ENCODE measurements at regions not wholly inside any gene's neighbourhood (a gene's known extent, or its start where the extent isn't known, plus 50 kb on each side); places are given as distances from the start of the nearest gene placed in this dataset.

- no peak for DNase-seq (ENCODE audit: low read depth in 2 of 2)
Observed at GRCh38 chr5:61784341-61784740, 452.3 kb downstream of the ZSWIM6 start.

GRCh38 chr5:61788548-61788947 is 456.5 kb downstream of the ZSWIM6 start:
- DNase-seq (ENCODE audit: low read depth in 2 of 2) = no peak

GRCh38 chr5:61790007-61790406 is 457.9 kb downstream of the ZSWIM6 start:
- DNase-seq (ENCODE audit: low read depth in 2 of 2) = no peak

- DNase-seq (ENCODE audit: low read depth in 2 of 2) = no peak
Observed at GRCh38 chr5:61790678-61791077, 458.6 kb downstream of the ZSWIM6 start.

GRCh38 chr5:61796773-61797172 is 464.7 kb downstream of the ZSWIM6 start:
- DNase-seq (ENCODE audit: low read depth in 2 of 2) = no peak

GRCh38 chr5:61800450-61800849 is 468.4 kb downstream of the ZSWIM6 start:
- DNase-seq (ENCODE audit: low read depth in 2 of 2) = no peak

GRCh38 chr5:61801174-61801573 is 469.1 kb downstream of the ZSWIM6 start:
- no peak for DNase-seq (ENCODE audit: low read depth in 2 of 2)

- no peak for DNase-seq (ENCODE audit: low read depth in 2 of 2)
Observed at GRCh38 chr5:61802456-61802855, 470.4 kb downstream of the ZSWIM6 start.

GRCh38 chr5:61805101-61805500 is 473.0 kb downstream of the ZSWIM6 start:
- DNase-seq (ENCODE audit: low read depth in 2 of 2) = no peak

GRCh38 chr5:61806491-61807020 is 474.5 kb downstream of the ZSWIM6 start:
- no peak for DNase-seq (ENCODE audit: low read depth in 2 of 2)

- no peak for DNase-seq (ENCODE audit: low read depth in 2 of 2)
Observed at GRCh38 chr5:61808091-61808490, 476.0 kb downstream of the ZSWIM6 start.

GRCh38 chr5:61808909-61809308 is 476.9 kb downstream of the ZSWIM6 start:
- no peak for DNase-seq (ENCODE audit: low read depth in 2 of 2)

- no peak for DNase-seq (ENCODE audit: low read depth in 2 of 2)
Observed at GRCh38 chr5:61809651-61810050, 477.6 kb downstream of the ZSWIM6 start.

- DNase-seq (ENCODE audit: low read depth in 2 of 2) = no peak
Observed at GRCh38 chr5:61811052-61811451, 479.0 kb downstream of the ZSWIM6 start.

- DNase-seq (ENCODE audit: low read depth in 2 of 2) = no peak
Observed at GRCh38 chr5:61813361-61813760, 481.3 kb downstream of the ZSWIM6 start.

- no peak for DNase-seq (ENCODE audit: low read depth in 2 of 2)
Observed at GRCh38 chr5:61815339-61815738, 483.3 kb downstream of the ZSWIM6 start.

- no peak for DNase-seq (ENCODE audit: low read depth in 2 of 2)
Observed at GRCh38 chr5:61816146-61816545, 484.1 kb downstream of the ZSWIM6 start.

GRCh38 chr5:61816585-61817450 is 484.8 kb downstream of the ZSWIM6 start:
- DNase-seq (ENCODE audit: low read depth in 2 of 2) = no peak

- no peak for DNase-seq (ENCODE audit: low read depth in 2 of 2)
Observed at GRCh38 chr5:61817472-61818326, 485.6 kb downstream of the ZSWIM6 start.

GRCh38 chr5:61820836-61821235 is 485.2 kb upstream of the KIF2A start:
- DNase-seq (ENCODE audit: low read depth in 2 of 2) = no peak

GRCh38 chr5:61821561-61821960 is 484.4 kb upstream of the KIF2A start:
- DNase-seq (ENCODE audit: low read depth in 2 of 2) = no peak

GRCh38 chr5:61822584-61822983 is 483.4 kb upstream of the KIF2A start:
- no peak for DNase-seq (ENCODE audit: low read depth in 2 of 2)

- DNase-seq (ENCODE audit: low read depth in 2 of 2) = no peak
Observed at GRCh38 chr5:61823065-61823464, 482.9 kb upstream of the KIF2A start.

Data from stimulated activated CD4-positive, alpha-beta T cell treated with anti-CD3 and anti-CD28 coated beads, Interleukin-12 subunit alpha, Interleukin-12 subunit beta, amount 100 ng/mL, for 24 hours (primary cell).